ENCODE measurements at regions not wholly inside any gene's neighbourhood (a gene's known extent, or its start where the extent isn't known, plus 50 kb on each side); places are given as distances from the start of the nearest gene placed in this dataset.

DNA sequence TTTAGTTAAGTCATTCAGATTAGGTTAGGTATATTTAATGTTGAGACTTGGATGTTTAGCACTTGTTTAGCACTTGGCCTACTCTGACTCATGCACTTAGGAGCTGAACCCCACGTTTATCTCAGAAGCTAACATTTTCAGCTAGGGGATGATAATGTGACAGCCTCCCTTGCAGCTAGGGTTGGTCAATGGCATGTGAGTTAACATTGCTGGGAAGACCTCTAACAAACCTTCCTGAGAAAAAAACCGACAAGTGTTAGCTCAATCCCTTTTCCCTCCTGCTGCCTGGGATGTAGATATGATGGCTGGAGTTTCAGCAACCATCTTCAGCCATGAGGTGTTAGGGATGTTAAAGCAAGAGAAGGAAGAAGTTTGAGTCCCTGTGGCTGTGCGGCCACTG lies 185.0 kb upstream of the FOXF1 start:
- POLR2A ChIA-PET (ENCODE audit: low non-redundant PET): no interaction called here
- no peak overlapping the region for H3K27ac ChIP-seq
- TF ChIP-seq, protein P1, sequence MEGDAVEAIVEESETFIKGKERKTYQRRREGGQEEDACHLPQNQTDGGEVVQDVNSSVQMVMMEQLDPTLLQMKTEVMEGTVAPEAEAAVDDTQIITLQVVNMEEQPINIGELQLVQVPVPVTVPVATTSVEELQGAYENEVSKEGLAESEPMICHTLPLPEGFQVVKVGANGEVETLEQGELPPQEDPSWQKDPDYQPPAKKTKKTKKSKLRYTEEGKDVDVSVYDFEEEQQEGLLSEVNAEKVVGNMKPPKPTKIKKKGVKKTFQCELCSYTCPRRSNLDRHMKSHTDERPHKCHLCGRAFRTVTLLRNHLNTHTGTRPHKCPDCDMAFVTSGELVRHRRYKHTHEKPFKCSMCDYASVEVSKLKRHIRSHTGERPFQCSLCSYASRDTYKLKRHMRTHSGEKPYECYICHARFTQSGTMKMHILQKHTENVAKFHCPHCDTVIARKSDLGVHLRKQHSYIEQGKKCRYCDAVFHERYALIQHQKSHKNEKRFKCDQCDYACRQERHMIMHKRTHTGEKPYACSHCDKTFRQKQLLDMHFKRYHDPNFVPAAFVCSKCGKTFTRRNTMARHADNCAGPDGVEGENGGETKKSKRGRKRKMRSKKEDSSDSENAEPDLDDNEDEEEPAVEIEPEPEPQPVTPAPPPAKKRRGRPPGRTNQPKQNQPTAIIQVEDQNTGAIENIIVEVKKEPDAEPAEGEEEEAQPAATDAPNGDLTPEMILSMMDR (conservative IDR thresholded peaks at IDR 0.05; ENCODE audit: low read depth): no peak
- CTCF ChIA-PET: interaction anchor here (0.6 kb wide), 2 partner anchors 134 to 833 kb away, joined by 3 to 4 read pairs; no protein-coding TSS in a partner anchor
- DNase-seq (ENCODE audit: low spot score): no peak

DNA sequence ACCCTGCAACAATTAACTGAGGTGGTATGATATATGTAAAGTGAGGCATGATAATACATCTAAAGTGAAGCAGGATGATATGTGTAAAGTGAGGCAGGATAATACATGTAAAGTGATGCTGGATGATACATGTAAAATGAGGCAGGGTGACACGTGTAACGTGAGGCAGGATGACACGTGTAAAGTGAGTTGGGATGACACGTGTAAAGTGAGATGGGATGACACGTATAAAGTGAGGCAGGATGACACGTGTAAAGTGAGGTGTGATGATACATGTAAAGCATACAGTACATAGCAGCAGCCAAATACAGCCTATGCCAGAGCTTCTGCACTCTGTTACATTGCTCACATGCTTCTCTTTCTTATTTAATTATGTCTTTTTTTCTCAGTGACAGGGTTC lies 184.4 kb upstream of the FOXF1 start:
- no peak overlapping the region for H3K27ac ChIP-seq
- no peak for DNase-seq (ENCODE audit: low spot score)
- ChIA-PET CTCF (interaction anchor here (0.6 kb wide), 2 partner anchors 134 to 832 kb away, joined by 3 to 4 read pairs; no protein-coding TSS in a partner anchor), POLR2A (ENCODE audit: low non-redundant PET) (no interaction called here)
- TF ChIP-seq, protein P1 (conservative IDR thresholded peaks at IDR 0.05; ENCODE audit: low read depth): no peak

DNA sequence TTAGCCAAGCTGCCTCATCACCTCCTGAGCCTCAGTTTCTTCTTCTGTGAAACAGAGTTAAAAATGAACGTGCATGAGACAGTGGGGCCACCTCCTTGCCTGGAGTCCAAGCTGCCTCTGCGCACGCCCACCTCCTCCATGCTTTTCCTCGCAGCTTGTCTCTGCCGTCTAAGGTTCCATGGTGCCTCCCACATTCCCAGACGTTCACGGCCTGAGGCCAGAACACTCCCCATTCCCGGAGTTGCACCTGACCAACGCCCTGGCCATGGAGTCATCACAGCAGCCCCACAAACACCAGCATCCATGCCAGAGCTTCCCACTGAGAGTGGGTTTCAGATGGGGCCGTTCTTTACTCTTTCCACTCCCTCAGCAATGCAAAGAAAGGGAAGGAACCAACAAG lies 183.0 kb upstream of the FOXF1 start:
- TF ChIP-seq, protein P1 (conservative IDR thresholded peaks at IDR 0.05; ENCODE audit: low read depth): no peak
- no peak overlapping the region for H3K27ac ChIP-seq
- DNase-seq (ENCODE audit: low spot score): no peak
- ChIA-PET POLR2A (ENCODE audit: low non-redundant PET) (no interaction called here), CTCF (no interaction called here)

DNA sequence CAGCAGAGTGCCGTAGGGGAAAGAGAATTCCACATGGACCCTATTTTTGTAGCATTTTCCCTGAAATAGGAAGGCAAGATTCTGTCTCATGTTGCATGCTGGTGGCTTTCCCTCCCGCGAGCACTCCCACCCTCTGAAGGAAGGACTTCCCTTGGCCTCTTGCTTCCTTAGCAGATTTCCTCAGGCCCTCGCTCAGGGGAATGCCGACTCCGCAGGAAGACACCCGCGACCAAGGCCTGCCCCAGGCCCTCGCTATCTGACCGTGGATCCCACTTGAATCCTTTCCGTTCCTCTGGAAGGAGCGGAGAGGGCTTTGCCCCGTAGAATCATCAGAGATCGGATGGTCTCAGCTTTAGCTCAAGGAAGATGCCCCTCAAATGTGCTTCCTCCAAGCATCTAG lies 179.4 kb upstream of the FOXF1 start:
- H3K27ac ChIP-seq: no peak overlapping the region
- ChIA-PET CTCF (no interaction called here), POLR2A (ENCODE audit: low non-redundant PET) (no interaction called here)
- TF ChIP-seq, protein P1 (conservative IDR thresholded peaks at IDR 0.05; ENCODE audit: low read depth): no peak
- no peak for DNase-seq (ENCODE audit: low spot score)

DNA sequence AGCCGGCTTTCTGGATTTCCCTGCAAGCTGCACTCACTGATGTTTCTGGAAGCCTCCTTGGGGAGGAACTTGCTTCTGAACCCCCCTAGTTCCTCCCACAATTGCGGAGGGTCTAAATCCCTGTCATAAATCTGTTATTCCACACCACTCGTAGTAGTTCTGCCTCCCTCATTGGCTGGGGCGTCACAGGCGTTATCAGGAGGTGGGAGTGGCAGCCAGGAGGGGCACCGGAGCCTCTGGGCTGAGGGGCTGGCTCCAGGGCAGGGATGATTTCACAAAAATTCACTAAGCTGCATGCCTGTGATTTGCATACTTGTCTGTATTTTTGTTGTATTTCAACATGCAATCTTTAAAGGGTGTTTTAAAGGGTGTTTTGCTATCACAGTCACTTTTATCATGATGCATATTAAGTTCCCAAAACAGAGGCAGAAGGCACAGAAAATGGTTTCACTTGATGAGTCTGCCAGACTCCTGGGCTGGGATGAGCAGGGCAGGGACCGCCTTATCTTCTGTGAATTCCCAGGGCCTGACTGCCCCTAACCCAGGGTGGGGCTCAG lies 176.2 kb upstream of the FOXF1 start:
- DNase-seq (ENCODE audit: low spot score): no peak
- ChIA-PET POLR2A (ENCODE audit: low non-redundant PET) (no interaction called here), CTCF (no interaction called here)
- H3K27ac ChIP-seq: no peak overlapping the region
- TF ChIP-seq, protein P1 (conservative IDR thresholded peaks at IDR 0.05; ENCODE audit: low read depth): no peak

DNA sequence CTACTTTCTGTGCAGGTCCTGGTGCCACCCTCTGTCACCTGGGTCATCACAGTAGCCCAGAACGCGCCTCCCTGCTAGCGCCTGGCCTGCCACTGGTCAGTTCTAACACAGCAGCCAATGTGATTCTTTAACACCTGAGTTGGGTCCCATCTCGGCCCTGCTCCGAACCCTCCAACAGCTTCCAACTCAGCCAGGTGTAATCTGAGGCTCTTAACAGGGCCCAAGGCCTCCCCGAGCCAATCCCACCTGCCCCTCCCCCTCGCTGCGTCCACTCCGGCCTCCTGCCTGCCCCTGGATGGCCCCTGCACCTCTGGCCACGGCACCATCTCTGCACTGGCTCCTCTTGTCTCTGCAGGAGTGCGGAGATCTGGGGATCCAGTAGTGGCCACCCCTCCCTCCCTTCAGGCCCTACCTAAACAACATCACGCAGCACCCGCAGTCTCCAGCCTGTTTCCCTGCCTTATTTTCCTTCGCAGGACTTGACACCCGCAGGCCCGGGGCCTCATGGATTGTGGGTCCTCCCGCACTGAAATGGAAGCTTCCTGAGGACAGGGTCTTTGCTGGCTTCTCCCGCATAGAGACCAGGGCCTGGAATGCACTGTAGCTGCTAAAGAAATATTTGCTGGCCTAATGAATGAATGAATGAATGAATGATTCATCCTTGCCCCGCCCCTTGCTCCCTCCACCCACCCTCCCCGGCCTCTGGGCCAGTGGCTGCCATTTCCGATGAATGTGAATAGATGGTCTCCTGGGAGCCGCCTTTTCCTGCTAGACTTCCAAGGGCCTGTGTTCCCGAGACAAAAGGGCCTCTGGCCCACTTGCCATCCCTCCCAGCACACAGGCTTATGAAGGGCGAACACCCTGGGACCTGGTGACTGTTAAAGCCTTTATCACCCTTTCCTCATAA lies 174.8 kb upstream of the FOXF1 start:
- POLR2A ChIA-PET (ENCODE audit: low non-redundant PET): no interaction called here
- CTCF ChIA-PET: interaction anchor here (0.6 kb wide), 1 partner anchor 14 kb away, joined by 3 read pairs; no protein-coding TSS in a partner anchor

More for the DNA sequence above, 174.8 kb upstream of the FOXF1 start:
- H3K27ac ChIP-seq: no peak overlapping the region
- no peak for DNase-seq (ENCODE audit: low spot score)
- TF ChIP-seq, protein P1 (conservative IDR thresholded peaks at IDR 0.05; ENCODE audit: low read depth): no peak
